Skeletal muscle cell (primary cell): ENCODE measurements at regions not wholly inside any gene's neighbourhood (a gene's known extent, or its start where the extent isn't known, plus 50 kb on each side); places are given as distances from the start of the nearest gene placed in this dataset.
A peak's percentile ranks its signal among the peaks of the same experiment; 100 is the strongest.

Source experiments
- DNase-seq: peaks from one replicate; pipeline ENCODE4 v3.0.0-alpha.2; 2010; ENCODE audit warnings: low read depth
- H3K4me3 ChIP-seq: 2 replicates; pipeline ENCODE4 v1.5.1; 2011; ENCODE audit warnings: low read depth, mild to moderate bottlenecking, control low read depth, low read length, moderate library complexity

DNA sequence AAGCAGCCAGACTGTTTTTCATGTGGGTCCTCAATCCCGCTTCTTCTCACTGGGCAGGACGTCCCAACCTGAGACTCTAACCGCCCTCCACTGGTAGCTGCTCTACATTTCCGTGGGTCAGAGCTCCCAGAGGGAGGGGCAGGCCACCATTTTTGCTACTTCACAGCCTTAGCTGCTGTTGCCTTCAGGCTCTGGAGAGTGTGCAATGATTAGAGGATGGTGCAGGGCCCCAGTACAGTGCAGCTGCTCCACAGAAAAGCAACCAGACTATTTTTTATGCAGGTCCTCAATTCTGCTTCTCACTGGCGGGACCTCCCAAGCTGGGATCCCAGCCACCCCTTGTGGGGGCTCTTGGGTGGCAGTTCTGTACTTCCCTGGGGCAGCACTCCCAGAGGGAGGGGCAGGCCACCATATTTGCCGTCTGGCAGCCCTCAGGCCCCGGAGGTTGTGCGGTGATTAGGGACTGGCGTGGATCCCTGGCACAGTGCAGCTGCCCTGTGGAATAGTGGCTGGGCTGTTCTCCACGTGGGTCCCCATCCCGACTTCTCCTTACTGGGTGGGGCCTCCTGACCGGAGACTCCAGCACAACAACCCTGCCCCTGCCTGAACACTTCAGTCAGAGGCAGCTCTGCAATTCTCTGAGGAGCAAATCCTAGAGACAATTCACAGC lies 647.6 kb upstream of the PKN2 start:
- no peak overlapping the region for H3K4me3 ChIP-seq
- no peak for DNase-seq

- DNase-seq = no peak
- no peak overlapping the region for H3K4me3 ChIP-seq
These were observed 644.8 kb upstream of the PKN2 start for GRCh38 chr1:88039240-88039639.

GRCh38 chr1:88043834-88044233 lies 640.2 kb upstream of the PKN2 start:
- DNase-seq = no peak
- H3K4me3 ChIP-seq = no peak overlapping the region

DNA sequence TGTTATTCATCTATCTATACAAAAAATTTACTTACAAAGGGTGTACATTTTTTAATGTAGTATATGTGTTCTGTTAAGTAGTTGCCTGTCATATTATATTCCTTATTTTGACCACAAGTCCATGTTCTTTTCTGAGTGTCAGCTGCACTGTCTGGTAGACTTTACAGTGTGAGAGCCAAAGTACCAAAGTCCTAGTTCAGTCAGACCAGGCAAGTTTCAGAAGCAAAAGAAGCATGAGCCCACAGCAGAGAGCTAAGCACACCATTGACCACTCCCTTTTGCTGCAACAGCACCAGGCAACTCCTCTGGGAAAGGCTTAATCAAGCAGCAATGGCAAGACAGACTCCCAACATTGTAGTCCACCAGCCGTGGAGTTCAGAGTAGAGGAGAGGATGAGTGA lies 631.9 kb upstream of the PKN2 start:
- DNase-seq = no peak
- H3K4me3 ChIP-seq = no peak overlapping the region

- no peak for DNase-seq
- H3K4me3 ChIP-seq = no peak overlapping the region
These were observed 631.0 kb upstream of the PKN2 start for GRCh38 chr1:88053065-88053464.

DNA sequence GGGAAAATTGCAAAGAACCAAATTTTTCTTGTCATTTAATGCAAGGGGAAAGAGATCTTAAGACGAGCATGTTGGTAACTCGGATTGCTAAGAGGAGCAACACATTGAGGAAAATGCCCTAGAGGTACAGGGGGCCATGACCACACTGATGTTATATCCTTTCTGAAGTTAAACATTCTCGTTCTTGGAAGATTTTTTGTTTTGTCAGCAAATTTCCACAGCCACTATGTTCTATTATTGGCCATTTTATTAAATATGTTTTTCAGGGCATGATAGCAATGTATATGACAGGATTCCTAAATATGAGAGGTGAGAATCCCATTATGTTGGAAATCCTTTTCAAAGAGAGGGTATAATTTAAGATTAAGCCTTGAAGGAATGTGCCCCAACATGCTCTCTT lies 627.2 kb upstream of the PKN2 start:
- H3K4me3 ChIP-seq = no peak overlapping the region
- DNase-seq = no peak

DNA sequence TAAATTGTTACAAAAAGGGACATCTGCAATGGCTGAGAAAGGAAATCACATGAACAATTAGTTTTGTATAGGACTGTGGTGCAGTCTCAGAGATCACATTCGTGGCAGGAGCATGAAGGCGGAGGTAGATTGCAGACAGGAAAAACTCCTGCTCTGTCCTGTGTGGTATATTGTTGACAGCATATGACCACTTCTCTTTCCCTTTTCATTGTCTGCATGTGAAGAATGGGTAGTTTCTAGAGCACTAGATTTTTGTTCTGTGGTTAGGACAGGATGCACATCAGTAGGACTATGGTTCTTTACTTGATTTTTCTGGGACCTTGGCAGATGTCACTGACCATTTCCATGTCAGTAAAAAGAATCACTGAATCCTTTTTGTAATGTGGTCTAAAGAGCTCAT lies 625.9 kb upstream of the PKN2 start:
- no peak overlapping the region for H3K4me3 ChIP-seq
- no peak for DNase-seq

DNA sequence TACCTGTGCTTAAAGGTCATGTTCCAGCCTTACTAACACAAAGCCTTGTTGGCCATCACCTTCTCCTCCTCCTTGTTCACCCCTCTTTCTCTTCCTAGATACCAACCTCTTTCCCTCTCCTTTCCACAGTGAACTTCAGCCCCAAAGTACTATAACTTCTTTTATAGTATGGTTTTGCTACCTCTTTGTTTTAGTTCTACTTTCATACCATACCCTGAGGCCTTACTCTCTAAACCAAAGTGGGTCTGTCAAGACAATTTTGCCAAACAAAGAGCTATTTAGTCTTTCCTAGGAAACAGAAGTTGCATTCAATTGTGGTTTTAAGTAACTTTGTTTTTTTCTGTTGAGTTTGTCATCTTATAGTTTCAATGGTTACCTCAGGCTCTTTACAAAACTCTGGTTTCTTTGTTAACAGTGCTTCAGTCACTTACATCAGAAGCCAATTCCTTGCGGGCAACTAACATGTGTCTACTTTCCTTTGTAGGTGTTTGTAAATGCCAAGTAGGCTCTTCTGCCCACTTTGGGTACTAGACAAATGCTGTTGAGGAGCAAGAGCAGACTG lies 623.9 kb upstream of the PKN2 start:
- no peak overlapping the region for H3K4me3 ChIP-seq
- DNase-seq = no peak

DNA sequence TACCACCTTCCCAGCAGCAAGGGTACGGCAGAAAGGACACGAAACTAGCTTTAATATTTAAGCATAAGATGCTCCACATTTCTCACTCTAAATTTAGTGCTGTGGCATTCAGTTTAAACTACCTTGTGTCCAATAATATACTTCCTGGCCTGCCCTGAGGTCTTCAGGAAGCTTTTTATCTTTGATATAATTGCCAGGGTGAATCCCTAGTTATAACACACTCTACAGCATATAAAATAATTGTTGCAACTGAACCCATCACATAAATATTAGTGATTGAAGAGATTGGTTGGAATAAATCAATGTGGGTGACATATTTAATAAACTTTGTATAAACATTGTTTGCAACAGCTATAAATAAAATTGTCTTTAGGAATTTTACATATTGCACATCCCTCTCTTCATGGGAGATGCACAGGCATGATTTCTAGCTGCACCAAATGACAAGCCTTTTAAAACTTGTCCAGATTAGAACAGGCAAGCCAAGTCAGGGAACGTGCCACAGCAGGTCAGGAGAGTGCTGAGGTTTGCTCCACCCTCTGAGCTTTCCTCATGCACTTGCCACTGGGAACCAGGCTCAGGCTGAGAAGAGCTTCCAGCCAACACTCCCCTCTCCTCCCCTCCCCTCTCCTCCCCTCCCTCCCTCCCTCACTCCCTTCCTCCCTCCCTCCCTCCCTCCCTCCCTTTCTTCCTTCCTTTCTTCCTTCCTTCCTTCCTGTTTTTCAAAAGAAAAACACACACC lies 623.2 kb upstream of the PKN2 start:
- H3K4me3 ChIP-seq = no peak overlapping the region
- no peak for DNase-seq

GRCh38 chr1:88061492-88062177 lies 622.4 kb upstream of the PKN2 start:
- DNase-seq = peak; percentile 19
- no peak overlapping the region for H3K4me3 ChIP-seq

DNA sequence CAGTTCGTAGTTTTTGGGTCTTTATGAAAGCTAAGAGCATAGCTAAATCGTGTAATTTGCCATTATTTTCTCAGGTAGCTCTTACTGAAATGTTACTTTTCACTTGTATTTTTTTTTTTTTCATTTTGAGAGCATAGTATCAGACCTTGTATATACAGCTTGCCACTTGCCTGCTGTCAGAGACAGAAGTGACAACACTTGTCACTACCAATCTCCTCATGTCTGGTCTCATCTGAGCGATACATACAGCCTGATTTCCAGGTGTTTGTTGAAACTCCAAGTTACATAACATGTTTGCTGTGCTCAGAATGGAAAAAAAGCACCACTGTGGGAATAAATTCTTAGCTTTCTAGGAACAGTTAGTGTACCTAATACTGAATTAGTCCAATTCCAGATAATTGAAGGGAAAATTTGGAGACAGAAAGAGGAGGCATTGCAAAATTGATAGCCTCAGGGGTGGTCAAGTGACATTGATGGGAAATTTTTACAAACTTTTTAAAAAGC lies 621.4 kb upstream of the PKN2 start:
- DNase-seq = no peak
- H3K4me3 ChIP-seq = no peak overlapping the region

DNA sequence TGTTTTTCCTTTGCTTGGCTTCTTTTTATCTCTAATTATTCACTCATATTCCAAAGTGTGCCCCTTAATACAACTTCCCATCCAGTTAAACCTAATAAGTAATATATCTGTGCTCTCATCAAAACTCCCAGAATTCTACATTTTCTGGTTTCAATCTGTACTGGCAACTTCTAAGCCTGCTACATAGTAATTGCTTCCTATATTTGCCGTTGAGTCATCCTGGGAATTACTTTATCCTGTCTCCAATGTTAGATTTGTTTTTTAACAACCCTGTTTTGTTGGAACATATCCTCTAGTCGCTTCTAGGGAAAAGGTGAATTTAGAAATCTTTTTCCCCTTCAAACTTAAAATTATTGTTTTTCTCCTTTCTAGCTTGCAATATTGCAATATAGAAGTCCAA lies 620.5 kb upstream of the PKN2 start:
- peak; percentile 26 for DNase-seq
- H3K4me3 ChIP-seq = no peak overlapping the region

- DNase-seq = no peak
These were observed 615.6 kb upstream of the PKN2 start for GRCh38 chr1:88068407-88068960.

DNA sequence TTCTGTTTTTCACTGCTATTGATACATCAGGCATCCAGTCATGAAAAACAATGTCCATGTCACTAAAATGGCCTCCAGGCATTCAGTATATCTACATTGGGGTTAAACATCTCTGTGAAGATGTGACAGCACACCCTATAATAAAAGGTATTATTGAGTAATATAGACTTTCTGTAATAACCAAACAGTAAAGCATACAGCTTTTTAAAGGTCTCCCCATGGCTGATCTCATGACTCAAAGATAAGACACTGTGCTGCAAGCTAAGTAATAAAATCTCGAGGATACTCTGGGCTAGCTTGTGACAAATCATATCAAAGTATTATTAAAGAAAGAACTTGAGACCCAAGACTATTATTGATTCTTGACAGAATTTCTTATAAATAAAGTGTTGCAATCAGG lies 613.1 kb upstream of the PKN2 start:
- no peak overlapping the region for H3K4me3 ChIP-seq
- DNase-seq = no peak

More at GRCh38 chr1:88068407-88068960, 615.6 kb upstream of the PKN2 start:
- H3K4me3 ChIP-seq = no peak overlapping the region

DNA sequence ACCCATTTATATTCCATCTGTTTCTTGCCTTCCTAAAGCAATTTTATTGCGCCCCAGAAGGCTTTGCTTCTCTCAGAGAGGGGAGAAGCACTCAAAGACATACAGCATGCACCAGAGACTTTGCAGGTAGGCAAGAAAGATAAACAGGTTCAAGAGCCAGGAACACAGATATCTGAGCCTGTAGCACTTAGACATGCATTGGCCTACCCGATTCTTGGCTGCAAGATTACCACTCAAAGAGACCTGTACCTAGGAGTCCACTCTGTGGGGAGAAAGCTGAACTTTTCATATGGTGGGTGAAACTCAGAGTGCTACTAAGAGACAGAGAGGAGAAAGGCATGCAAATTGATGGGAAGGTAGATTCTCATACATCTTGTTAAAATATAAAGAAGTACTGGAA lies 609.4 kb upstream of the PKN2 start:
- DNase-seq = no peak
- no peak overlapping the region for H3K4me3 ChIP-seq

DNA sequence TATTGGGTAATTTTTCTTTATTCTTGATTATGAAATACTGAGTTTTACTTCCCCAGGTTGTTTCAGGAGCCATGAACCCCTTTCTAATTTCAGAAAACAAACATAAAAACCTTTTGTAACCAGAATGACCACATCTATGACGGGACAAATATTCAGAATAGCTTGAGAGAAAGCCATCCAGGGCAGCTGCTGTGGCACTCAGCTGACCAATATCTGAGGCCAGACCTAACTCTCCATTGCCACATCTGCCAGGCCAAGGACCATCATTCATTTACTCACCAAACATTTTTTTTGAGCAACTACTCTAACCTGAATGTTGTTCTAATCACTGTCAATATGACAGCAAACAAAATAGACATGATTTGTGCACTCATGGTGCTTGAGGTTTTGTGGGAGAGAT lies 608.3 kb upstream of the PKN2 start:
- no peak for DNase-seq

DNA sequence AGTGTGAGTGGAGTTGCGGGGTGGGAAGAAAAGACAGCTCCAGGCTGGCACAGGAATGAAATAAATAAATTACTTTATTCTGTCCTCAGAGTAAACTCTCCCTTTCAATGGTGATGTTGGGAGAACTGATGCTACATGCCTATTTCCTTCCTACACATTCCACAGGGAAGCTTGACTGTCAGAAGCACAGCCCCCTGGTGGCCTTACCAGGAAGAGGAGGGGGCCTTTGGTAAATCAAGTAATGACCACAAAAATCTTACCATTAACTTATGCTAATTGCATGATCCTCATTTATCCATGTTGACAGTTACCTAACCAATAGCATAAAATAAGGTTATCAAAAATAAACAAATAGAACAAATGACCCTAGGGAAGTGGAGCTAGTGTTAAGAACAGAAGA lies 605.0 kb upstream of the PKN2 start:
- DNase-seq = no peak
- no peak overlapping the region for H3K4me3 ChIP-seq

More for the DNA sequence above, 608.3 kb upstream of the PKN2 start:
- H3K4me3 ChIP-seq = no peak overlapping the region

DNA sequence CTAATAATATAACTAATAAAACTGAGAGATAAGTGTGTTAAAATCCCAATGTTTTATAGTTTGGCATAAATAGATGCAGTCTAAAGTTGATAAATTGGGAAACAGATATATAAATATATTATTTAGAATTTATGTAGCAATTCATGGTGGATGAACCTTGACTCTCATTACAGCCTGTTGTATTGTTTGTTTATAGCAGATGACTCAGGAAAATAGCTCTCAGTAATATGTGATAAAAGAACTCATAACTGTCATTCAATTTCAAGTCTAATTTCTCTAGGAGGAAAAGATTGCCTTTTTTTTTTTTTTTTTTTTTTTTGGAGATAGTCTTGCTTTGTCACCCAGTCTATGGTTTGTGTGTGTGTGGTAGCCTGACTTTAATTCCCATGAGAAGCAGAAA lies 603.2 kb upstream of the PKN2 start:
- no peak overlapping the region for H3K4me3 ChIP-seq
- DNase-seq = no peak

GRCh38 chr1:88088481-88088880 lies 595.6 kb upstream of the PKN2 start:
- DNase-seq = no peak
- H3K4me3 ChIP-seq = no peak overlapping the region

GRCh38 chr1:88089961-88090360 lies 594.1 kb upstream of the PKN2 start:
- DNase-seq = no peak

More at GRCh38 chr1:88089961-88090360, 594.1 kb upstream of the PKN2 start:
- no peak overlapping the region for H3K4me3 ChIP-seq
